HL-60/S4 (cell line): ENCODE measurements at regions not wholly inside any gene's neighbourhood (a gene's known extent, or its start where the extent isn't known, plus 50 kb on each side); places are given as distances from the start of the nearest gene placed in this dataset.
"Not testable (repeated sequence)": the region's sequence is repeated elsewhere in the genome, so short reads cannot be mapped to it uniquely, and the experiment has no call there.

ENCODE experiments used
- in situ Hi-C: fragments of 300-500 bp; cut with MboI; formaldehyde crosslinking; loops from 2 replicates; pipeline ENCODE4 v1.14.3; 2022; ENCODE audit warnings: low sequenced_read_pairs

DNA sequence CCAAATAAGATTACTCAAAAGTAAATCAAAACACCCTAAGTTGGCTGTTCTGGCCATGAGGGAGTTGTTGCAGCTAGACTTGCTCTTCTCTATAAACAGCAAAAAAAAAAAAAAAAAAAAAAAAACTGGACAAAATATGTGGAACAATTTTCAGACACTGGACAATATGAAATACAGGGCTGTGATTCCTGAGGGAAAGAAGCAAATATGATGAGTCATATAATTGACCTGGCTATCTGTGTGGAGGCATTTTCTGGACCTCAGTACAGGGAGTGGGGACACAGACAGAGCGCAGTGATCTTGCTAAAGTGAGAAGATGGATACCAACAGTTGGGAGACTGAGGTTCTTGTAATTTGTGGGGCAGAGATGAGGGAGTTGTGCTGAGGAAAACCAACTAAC lies 192.0 kb upstream of the HAND2 start:
- in situ Hi-C loops, result no loop called here

DNA sequence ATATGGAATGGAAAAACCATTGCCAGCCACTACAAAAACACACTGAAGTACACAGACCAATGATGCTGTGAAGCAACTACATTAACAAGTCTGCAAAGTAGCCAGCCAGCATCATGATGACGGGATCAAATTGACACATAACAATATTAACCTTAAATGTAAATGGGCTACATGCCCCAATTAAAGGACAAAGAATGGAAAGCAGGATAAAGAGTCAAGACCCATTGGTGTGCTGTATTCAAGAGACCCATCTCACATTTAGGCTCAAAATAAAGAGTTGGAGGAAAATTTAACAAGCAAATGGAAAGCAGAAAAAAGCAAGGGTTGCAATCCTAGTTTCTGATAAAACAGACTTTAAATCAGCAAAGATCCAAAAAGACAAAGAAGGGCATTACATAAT lies 188.5 kb upstream of the HAND2 start:
- in situ Hi-C loops, result not testable (repeated sequence)

DNA sequence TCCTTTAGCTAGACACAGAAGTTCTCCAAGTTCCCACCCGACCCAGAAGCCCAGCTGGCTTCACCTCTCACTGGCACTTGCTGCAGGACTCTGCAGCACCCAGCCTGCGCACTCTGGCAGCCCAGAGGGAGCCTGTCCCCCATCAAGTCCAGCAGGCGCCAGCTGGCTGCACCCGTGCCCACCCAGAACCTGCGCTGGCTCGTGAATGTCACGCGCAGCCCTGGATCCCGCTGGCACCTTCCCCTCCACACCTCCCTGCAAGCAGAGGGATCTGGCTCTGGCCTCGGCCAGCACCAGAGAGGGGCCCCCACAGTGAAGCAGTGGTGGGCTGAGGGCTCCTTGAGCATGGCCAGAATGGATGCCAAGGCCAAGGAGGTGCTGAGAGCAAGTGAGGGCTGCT lies 187.6 kb upstream of the HAND2 start:
- in situ Hi-C loops, result no loop called here

DNA sequence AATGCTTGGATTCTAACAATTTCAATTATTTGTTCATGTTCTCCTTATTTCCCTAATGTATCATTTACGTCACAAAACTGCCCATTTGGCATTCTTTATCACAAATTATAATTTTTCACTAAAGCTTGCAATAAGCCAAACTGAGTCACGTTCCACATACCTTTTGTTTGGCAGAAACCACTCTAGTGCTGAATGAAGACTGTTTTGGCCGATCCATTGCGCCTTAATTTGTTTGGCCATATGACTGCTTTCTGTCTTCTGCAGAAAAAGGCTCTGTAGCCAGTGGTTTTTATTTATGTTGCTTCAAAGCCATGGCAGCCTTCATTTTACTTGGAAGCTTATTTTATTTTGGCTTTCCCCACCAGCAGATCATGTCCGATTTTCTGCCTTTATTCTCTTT lies 184.4 kb upstream of the HAND2 start:
- in situ Hi-C loops, result no loop called here

- in situ Hi-C loops, result no loop called here
These were observed 183.0 kb upstream of the HAND2 start for GRCh38 chr4:173713026-173713425.

- in situ Hi-C loops, result no loop called here
These were observed 177.8 kb upstream of the HAND2 start for GRCh38 chr4:173707658-173708419.

DNA sequence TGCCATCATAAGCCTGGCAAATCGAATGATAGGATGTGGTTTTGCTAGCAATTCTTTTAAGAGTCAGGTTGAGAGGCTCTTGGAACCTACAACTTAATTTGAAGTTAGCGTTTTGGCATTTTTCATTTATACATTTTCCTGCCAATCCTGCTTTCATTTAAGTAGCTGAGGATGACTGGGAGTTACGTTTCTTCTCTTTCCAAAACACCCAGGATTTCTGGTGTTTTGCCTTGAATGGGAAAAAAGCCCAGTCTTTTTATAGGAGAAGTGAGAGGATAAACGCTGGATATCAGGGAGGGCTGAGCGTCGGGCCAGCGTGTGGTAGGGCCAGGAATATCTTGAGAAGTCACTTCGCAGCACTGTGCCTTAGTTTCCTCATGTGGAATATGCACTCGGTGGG lies 174.2 kb upstream of the HAND2 start:
- in situ Hi-C loops, result no loop called here

DNA sequence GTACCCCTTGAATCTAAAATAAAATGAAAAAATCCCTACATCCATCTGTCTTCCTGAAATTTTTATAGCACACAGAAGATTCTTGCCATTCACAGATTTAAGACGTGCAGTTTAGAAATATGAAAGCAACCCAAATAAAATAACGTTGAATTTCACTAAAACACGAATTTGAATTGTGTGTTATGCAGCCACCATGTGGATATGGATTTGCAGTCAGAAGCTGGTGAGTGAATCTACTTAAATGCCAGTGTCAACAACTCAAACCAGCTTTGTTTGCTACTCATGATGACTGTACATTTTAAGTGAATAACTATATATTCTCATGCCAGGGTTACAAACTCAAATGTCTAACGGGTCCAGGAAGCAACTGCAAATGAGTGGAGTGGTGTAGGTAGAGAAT lies 173.0 kb upstream of the HAND2 start:
- in situ Hi-C loops, result no loop called here

GRCh38 chr4:173700650-173701049 lies 170.6 kb upstream of the HAND2 start:
- in situ Hi-C loops, result no loop called here

- in situ Hi-C loops, result no loop called here
These were observed 169.9 kb upstream of the HAND2 start for GRCh38 chr4:173699841-173700475.

DNA sequence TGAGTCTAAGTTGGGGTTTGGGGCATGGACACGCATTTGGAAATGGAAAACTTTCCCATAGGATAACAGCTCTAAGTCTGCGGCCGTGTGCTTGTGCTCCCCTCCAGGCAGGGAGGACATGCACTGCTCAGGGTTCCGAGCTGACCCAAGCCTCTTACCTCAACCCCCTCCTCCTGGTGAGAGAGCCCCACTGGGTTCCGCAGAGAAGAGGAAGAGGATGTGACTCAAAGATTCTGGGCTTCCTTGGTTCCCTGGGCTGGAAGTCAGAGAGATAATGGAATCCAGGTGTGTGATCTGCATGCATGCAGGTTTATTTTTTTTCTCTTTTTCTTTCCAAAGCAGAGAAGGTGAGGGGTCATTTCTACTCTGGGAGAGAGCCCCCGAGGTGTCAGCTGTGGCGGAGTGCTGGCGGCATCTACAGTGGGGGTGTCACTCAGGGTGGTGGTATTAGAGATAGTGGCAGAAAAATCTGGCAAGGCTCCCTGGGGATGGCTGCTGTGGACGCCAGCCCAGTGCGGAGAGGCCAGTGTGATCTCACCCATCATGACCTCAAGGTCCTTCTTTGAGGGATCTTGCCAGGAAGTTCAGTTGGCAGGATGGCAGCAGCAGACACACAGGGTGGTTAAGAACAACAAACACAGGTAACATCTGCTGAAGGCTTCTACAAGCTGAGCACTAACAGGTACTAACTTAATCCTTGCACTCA lies 168.7 kb upstream of the HAND2 start:
- in situ Hi-C loops, result no loop called here

GRCh38 chr4:173697840-173698239 lies 167.8 kb upstream of the HAND2 start:
- in situ Hi-C loops, result no loop called here

DNA sequence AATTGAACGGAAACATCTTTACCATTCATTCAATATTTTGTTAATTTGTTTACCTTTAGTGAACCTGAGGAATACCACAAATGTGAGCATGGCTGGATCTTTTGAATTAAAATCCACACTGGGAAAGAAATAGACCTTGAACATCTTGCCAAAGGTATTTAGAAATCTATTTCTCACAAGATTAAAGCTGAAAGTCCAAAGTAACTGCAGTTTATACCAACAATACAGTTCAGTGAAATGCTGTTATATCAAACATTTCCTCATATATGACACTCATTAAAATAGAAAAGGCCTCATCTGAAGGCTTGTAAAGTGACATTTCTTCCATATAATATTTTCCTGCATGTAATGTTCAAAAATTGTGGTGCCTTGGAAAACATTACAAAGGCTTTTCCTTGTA lies 166.5 kb upstream of the HAND2 start:
- in situ Hi-C loops, result no loop called here

GRCh38 chr4:173696011-173696410 lies 166.0 kb upstream of the HAND2 start:
- in situ Hi-C loops, result no loop called here

GRCh38 chr4:173685831-173686210 lies 155.8 kb upstream of the HAND2 start:
- in situ Hi-C loops, result no loop called here

DNA sequence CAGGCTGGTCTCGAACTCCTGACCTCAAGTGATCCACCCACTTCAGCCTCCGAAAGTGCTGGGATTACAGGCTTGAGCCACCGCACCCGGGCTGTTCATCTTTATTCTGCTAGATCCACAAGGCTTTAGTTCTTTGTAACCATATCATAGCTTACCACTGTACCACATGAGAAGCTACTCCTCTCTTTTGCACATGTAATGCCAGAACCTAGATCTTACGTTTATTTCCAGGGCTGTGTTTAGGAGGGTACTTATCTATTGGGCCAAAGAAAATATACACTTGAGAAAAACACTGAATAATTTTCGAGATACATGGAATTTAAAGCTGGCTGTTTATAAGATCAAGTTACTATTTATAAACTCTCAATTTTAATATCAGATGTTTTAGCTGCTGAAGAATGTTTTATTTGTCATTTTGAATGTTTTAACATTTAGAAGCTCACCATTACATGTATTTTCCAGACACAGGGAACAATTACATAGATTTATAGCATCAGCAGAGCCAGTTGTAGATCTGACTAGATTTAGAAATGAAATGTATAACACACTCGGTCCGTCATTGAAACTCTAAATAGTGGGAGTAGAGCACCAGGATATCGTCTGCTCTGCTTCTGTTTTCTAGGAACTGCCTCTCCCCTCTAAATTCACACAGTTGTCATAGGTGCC lies 155.3 kb upstream of the HAND2 start:
- in situ Hi-C loops, result no loop called here

GRCh38 chr4:173684223-173684622 lies 154.2 kb upstream of the HAND2 start:
- in situ Hi-C loops, result no loop called here

- in situ Hi-C loops, result no loop called here
These were observed 152.6 kb upstream of the HAND2 start for GRCh38 chr4:173682609-173683008.

GRCh38 chr4:173680278-173680677 lies 150.2 kb upstream of the HAND2 start:
- in situ Hi-C loops, result no loop called here

DNA sequence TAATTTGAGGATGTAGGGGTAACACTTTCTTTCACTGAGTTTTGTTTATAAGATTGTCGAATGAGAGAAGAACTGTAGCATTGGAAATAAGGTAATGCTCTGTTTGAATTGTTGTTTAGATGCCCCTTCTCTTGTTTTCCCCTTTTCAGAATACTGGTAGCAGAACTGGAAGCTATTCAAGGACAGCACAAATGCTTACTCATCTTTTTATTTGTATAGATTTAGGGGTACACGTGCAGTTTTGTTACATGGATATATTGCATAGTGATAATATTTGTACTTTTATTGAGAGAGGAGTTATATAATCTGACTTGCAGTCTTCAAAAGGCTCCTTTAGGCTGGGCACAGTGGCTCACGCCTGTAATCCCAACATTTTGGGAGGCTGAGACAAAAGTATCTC lies 145.4 kb upstream of the HAND2 start:
- in situ Hi-C loops, result no loop called here

DNA sequence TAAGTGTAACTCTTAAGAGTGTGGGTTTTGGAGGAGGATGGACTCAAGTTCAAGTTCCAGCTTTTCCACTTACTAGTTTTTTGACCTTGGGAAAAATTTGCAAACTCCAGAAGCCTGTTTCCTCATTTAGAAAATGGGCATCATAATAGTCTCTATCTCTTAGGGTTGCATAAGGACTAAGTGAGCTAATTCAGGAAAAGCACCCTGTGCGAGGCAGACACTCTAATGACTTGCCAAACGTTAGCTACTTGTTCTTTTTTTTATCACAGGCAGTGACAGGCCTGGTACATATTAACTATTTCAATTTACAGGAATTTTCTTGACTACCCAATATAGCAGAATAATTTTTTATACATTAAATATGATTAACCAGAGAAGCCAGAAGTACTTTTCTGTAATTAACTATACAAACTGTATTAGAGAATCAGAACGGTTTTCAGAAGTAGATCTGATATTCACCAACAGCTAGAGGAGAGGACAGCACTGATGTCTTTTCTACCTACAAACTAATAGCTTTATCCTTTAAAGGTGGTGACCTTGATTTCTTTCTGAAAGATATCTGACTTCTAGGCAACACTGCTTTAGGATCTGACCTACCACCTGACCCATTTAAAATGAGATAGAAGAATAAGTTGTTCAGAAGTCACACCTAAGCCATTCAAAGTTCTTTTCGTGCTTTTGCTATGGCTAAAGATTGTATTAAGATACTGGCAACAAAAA lies 139.6 kb upstream of the HAND2 start:
- in situ Hi-C loops, result no loop called here
